HG03442 (cell line): ENCODE measurements at regions not wholly inside any gene's neighbourhood (a gene's known extent, or its start where the extent isn't known, plus 50 kb on each side); places are given as distances from the start of the nearest gene placed in this dataset.

Experiments used
- ATAC-seq: cut with Tn5 transposase; IDR thresholded peaks from one replicate; pipeline ENCODE4 v1.9.1; 2021; ENCODE audit warnings: mild to moderate bottlenecking, moderate library complexity; ENCODE audit not compliant: unreplicated experiment

- ATAC-seq: no peak
Observed at GRCh38 chr2:2877427-2877826, 500.2 kb downstream of the EIPR1 start.

- no peak for ATAC-seq
Observed at GRCh38 chr2:2876331-2877221, 501.0 kb downstream of the EIPR1 start.

GRCh38 chr2:2875831-2876230 lies 501.8 kb downstream of the EIPR1 start:
- ATAC-seq: no peak

GRCh38 chr2:2875296-2875695 lies 502.3 kb downstream of the EIPR1 start:
- ATAC-seq: no peak

GRCh38 chr2:2874805-2875204 lies 502.8 kb downstream of the EIPR1 start:
- ATAC-seq: no peak

- ATAC-seq: no peak
Observed at GRCh38 chr2:2874341-2874740, 503.3 kb downstream of the EIPR1 start.

- ATAC-seq: no peak
Observed at GRCh38 chr2:2873450-2873811, 504.2 kb downstream of the EIPR1 start.

- no peak for ATAC-seq
Observed at GRCh38 chr2:2872713-2873449, 504.7 kb downstream of the EIPR1 start.

GRCh38 chr2:2872309-2872617 lies 505.4 kb downstream of the EIPR1 start:
- ATAC-seq: no peak

- ATAC-seq: no peak
Observed at GRCh38 chr2:2871480-2872308, 505.9 kb downstream of the EIPR1 start.

GRCh38 chr2:2870106-2870505 lies 507.5 kb downstream of the EIPR1 start:
- no peak for ATAC-seq

- no peak for ATAC-seq
Observed at GRCh38 chr2:2869553-2869952, 508.1 kb downstream of the EIPR1 start.

GRCh38 chr2:2868085-2868484 lies 509.5 kb downstream of the EIPR1 start:
- ATAC-seq: no peak

GRCh38 chr2:2867397-2867979 lies 510.1 kb downstream of the EIPR1 start:
- ATAC-seq: no peak

GRCh38 chr2:2866459-2866858 lies 511.2 kb downstream of the EIPR1 start:
- ATAC-seq: no peak

GRCh38 chr2:2862386-2862785 lies 515.2 kb downstream of the EIPR1 start:
- no peak for ATAC-seq

GRCh38 chr2:2861666-2862240 lies 515.9 kb downstream of the EIPR1 start:
- ATAC-seq: no peak

- no peak for ATAC-seq
Observed at GRCh38 chr2:2860589-2861300, 516.9 kb downstream of the EIPR1 start.

- no peak for ATAC-seq
Observed at GRCh38 chr2:2859732-2860131, 517.9 kb downstream of the EIPR1 start.

- ATAC-seq: no peak
Observed at GRCh38 chr2:2859164-2859563, 518.5 kb downstream of the EIPR1 start.
